ENCODE measurements at regions not wholly inside any gene's neighbourhood (a gene's known extent, or its start where the extent isn't known, plus 50 kb on each side); places are given as distances from the start of the nearest gene placed in this dataset.

DNA sequence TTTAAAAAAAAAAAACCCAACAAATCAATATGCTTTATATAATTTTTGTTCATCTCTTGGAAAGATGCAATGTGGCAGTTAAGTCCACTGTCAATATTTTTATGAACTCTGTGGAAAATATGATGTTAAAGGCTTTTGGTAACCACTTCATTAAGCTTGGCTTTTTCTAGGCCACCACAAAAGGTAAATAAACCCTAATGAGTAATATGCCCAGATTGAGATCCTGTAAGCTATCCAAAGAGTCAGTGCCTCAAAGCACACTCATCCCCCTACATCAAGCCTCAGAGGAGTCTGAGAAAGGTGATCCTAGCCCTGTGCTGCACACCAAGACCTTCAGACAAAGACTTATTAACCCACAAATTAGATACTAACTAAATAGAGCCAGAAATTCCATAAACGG is 121.1 kb downstream of the CDC5L start:
- TF ChIP-seq, protein P1, sequence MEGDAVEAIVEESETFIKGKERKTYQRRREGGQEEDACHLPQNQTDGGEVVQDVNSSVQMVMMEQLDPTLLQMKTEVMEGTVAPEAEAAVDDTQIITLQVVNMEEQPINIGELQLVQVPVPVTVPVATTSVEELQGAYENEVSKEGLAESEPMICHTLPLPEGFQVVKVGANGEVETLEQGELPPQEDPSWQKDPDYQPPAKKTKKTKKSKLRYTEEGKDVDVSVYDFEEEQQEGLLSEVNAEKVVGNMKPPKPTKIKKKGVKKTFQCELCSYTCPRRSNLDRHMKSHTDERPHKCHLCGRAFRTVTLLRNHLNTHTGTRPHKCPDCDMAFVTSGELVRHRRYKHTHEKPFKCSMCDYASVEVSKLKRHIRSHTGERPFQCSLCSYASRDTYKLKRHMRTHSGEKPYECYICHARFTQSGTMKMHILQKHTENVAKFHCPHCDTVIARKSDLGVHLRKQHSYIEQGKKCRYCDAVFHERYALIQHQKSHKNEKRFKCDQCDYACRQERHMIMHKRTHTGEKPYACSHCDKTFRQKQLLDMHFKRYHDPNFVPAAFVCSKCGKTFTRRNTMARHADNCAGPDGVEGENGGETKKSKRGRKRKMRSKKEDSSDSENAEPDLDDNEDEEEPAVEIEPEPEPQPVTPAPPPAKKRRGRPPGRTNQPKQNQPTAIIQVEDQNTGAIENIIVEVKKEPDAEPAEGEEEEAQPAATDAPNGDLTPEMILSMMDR (IDR thresholded peaks at IDR 0.05), result no peak
- no peak for TF ChIP-seq ELF4 (CRISPR knock-in tag; IDR thresholded peaks at IDR 0.05; ENCODE audit: low read depth)
- TF ChIP-seq, protein P2, sequence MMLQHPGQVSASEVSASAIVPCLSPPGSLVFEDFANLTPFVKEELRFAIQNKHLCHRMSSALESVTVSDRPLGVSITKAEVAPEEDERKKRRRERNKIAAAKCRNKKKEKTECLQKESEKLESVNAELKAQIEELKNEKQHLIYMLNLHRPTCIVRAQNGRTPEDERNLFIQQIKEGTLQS (CRISPR knock-in tag; conservative IDR thresholded peaks at IDR 0.05), result no peak
- TF ChIP-seq, protein P3, sequence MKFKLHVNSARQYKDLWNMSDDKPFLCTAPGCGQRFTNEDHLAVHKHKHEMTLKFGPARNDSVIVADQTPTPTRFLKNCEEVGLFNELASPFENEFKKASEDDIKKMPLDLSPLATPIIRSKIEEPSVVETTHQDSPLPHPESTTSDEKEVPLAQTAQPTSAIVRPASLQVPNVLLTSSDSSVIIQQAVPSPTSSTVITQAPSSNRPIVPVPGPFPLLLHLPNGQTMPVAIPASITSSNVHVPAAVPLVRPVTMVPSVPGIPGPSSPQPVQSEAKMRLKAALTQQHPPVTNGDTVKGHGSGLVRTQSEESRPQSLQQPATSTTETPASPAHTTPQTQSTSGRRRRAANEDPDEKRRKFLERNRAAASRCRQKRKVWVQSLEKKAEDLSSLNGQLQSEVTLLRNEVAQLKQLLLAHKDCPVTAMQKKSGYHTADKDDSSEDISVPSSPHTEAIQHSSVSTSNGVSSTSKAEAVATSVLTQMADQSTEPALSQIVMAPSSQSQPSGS (CRISPR knock-in tag; IDR thresholded peaks at IDR 0.05; ENCODE audit: borderline replicate concordance, low read depth), result no peak
